ENCODE measurements at regions not wholly inside any gene's neighbourhood (a gene's known extent, or its start where the extent isn't known, plus 50 kb on each side); places are given as distances from the start of the nearest gene placed in this dataset.

DNA sequence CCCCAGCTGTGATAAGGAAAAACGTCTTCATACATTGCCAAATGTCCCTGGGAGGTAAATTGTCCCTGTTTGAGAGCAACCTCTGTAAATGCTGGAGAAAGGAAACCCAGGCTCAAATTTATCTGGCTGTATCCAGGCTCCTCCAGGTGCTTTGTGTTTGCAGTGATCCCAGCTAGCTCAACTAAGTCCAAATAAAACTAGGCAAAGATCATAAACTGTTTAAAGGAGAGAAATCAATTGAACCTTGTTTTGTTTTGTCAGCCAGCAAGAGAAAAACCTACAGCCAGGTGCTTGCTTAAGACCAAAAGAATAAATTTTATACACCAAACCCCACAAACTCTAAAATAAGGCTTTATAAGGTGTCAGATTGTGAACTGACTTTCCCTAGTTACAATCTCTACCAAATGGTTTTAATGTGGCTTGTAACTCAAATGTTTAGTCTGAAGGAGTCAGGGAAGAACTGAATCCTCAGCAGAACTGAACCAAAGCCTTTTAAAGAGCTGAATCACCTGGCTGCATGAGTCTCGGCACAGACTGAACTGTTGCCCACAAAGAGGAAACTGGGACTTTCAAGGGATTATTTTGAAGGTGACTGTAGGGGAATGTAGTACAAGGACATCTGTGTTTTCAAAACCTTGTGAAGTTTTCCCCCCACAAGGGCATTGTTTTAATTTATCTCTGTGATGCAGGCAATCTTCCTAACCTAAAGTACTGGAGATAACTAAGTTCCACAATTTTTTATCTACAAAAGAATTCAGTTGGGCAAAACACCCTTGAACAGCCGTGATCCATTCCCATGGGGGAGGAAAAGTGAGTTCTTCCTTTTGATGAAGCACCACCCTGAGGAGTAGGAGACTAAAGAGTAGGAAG is 201.7 kb upstream of the TARS1 start:
- in situ Hi-C loops (cut with HindIII; ENCODE audit: extremely low pct_ligation_motif_present, low pct_unique_long_range_greater_than_20kb) (no loop called here), intact Hi-C loops (cut with micrococcal nuclease; ENCODE audit: unreplicated experiment) (no loop called here)
- no peak overlapping the region for H3K27ac ChIP-seq (ENCODE audit: extremely low read length, insufficient read depth, low read length)
- H3K36me3 ChIP-seq (replicated peaks in 1 of 2; ENCODE audit: control insufficient read depth in 1 of 2, insufficient read depth in 2 of 2, low read length in 2 of 2) = no peaks in the 10 kb centered on the region
- no peaks in the 10 kb centered on the region for H3K9me3 ChIP-seq (ENCODE audit: low read length)
- CTCF ChIA-PET (ENCODE audit: low intra/inter-chr PET ratio, low total read pairs) = no interaction called here
- no peak overlapping the region for H3K9ac ChIP-seq (ENCODE audit: insufficient read depth, low read depth, low read length)
- H3K4me2 ChIP-seq (ENCODE audit: low read depth, low read length) = no peak overlapping the region
- DNase-seq (ENCODE audit: low spot score) = no peak
- H2AFZ ChIP-seq (ENCODE audit: low read length) = no peak overlapping the region
- no peaks in the 10 kb centered on the region for H3K79me2 ChIP-seq (ENCODE audit: insufficient read depth, low read length)
- BruUV-seq (replicated peaks) = no TSS peak
- no peaks in the 10 kb centered on the region for H4K20me1 ChIP-seq (ENCODE audit: insufficient read depth, low read length)
- WGBS (ENCODE audit: low lambda C conversion rate) = 0% methylated on average over 3 of the region's 3 CpGs
- no peaks in the 10 kb centered on the region for H3K27me3 ChIP-seq (ENCODE audit: control insufficient read depth in 1 of 2, insufficient read depth in 2 of 2, low read length in 2 of 2)
- no peaks in the 10 kb centered on the region for H3K4me1 ChIP-seq (ENCODE audit: insufficient read depth, low read length)
- H3K4me3 ChIP-seq (replicated peaks in 1 of 3; ENCODE audit: insufficient read depth in 1 of 3, low read depth in 2 of 3, low read length in 3 of 3) = no peak overlapping the region
- POLR2A ChIA-PET = no interaction called here
- FAIRE-seq = no peak
- no peak for ATAC-seq
- TF ChIP-seq, protein P1, sequence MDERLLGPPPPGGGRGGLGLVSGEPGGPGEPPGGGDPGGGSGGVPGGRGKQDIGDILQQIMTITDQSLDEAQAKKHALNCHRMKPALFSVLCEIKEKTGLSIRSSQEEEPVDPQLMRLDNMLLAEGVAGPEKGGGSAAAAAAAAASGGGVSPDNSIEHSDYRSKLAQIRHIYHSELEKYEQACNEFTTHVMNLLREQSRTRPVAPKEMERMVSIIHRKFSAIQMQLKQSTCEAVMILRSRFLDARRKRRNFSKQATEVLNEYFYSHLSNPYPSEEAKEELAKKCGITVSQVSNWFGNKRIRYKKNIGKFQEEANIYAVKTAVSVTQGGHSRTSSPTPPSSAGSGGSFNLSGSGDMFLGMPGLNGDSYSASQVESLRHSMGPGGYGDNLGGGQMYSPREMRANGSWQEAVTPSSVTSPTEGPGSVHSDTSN (CRISPR knock-in tag; IDR thresholded peaks at IDR 0.05) = no peak
- TF ChIP-seq HES4 (CRISPR knock-in tag; IDR thresholded peaks at IDR 0.05; ENCODE audit: borderline replicate concordance) = no peak
- TF ChIP-seq ZNF136 (CRISPR knock-in tag; IDR thresholded peaks at IDR 0.05; ENCODE audit: low read depth) = no peak
- no peak for TF ChIP-seq USF2 (IDR thresholded peaks at IDR 0.05; ENCODE audit: low read depth, low read length)
- no peak for TF ChIP-seq USF2 (CRISPR knock-in tag; IDR thresholded peaks at IDR 0.05; ENCODE audit: borderline replicate concordance)
- no peak for TF ChIP-seq YY1 (IDR thresholded peaks at IDR 0.05; ENCODE audit: insufficient read depth, insufficient replicate concordance, low read depth, low read length)
- no peak for TF ChIP-seq ZNF441 (CRISPR knock-in tag; IDR thresholded peaks at IDR 0.05; ENCODE audit: borderline replicate concordance)
- no peak for TF ChIP-seq CREM (IDR thresholded peaks at IDR 0.05)
- TF ChIP-seq CREM (CRISPR knock-in tag; IDR thresholded peaks at IDR 0.05) = no peak
- no peak for TF ChIP-seq ETV6 (CRISPR knock-in tag; conservative IDR thresholded peaks at IDR 0.05)
- TF ChIP-seq REL (CRISPR knock-in tag; conservative IDR thresholded peaks at IDR 0.05) = no peak
- no peak for TF ChIP-seq ZNF510 (CRISPR knock-in tag; IDR thresholded peaks at IDR 0.05; ENCODE audit: low read depth)
- no peak for TF ChIP-seq CTCF (CRISPR knock-in tag; IDR thresholded peaks at IDR 0.05)
- TF ChIP-seq, protein P2, sequence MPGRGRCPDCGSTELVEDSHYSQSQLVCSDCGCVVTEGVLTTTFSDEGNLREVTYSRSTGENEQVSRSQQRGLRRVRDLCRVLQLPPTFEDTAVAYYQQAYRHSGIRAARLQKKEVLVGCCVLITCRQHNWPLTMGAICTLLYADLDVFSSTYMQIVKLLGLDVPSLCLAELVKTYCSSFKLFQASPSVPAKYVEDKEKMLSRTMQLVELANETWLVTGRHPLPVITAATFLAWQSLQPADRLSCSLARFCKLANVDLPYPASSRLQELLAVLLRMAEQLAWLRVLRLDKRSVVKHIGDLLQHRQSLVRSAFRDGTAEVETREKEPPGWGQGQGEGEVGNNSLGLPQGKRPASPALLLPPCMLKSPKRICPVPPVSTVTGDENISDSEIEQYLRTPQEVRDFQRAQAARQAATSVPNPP (CRISPR knock-in tag; IDR thresholded peaks at IDR 0.05) = no peak
- TF ChIP-seq ELF4 (CRISPR knock-in tag; IDR thresholded peaks at IDR 0.05; ENCODE audit: borderline replicate concordance) = no peak
